ENCODE measurements at regions not wholly inside any gene's neighbourhood (a gene's known extent, or its start where the extent isn't known, plus 50 kb on each side); places are given as distances from the start of the nearest gene placed in this dataset.
"Not testable (repeated sequence)": the region's sequence is repeated elsewhere in the genome, so short reads cannot be mapped to it uniquely, and the experiment has no call there.

GRCh38 chr2:173550143-173550542 lies 195.5 kb downstream of the CDCA7 start:
- DNase-seq, result no peak

GRCh38 chr2:173552531-173552930 lies 197.9 kb downstream of the CDCA7 start:
- no peak for DNase-seq

GRCh38 chr2:173553593-173553992 lies 198.9 kb downstream of the CDCA7 start:
- DNase-seq, result no peak

- DNase-seq, result no peak
These were observed 201.2 kb downstream of the CDCA7 start for GRCh38 chr2:173555833-173556232.

- DNase-seq, result no peak
These were observed 202.1 kb downstream of the CDCA7 start for GRCh38 chr2:173556816-173557215.

- no peak for DNase-seq
These were observed 202.8 kb downstream of the CDCA7 start for GRCh38 chr2:173557497-173557896.

- DNase-seq, result no peak
These were observed 212.8 kb downstream of the CDCA7 start for GRCh38 chr2:173567493-173567892.

GRCh38 chr2:173568054-173568453 lies 213.4 kb downstream of the CDCA7 start:
- no peak for DNase-seq

GRCh38 chr2:173571021-173571821 lies 216.5 kb downstream of the CDCA7 start:
- peak; percentile 27 for DNase-seq

- DNase-seq, result no peak
These were observed 217.4 kb downstream of the CDCA7 start for GRCh38 chr2:173571887-173572680.

- DNase-seq, result no peak
These were observed 218.2 kb downstream of the CDCA7 start for GRCh38 chr2:173572848-173573247.

- not testable (repeated sequence) for DNase-seq
These were observed 219.1 kb downstream of the CDCA7 start for GRCh38 chr2:173573782-173574181.

- no peak for DNase-seq
These were observed 219.8 kb downstream of the CDCA7 start for GRCh38 chr2:173574324-173575112.

GRCh38 chr2:173578404-173579107 lies 223.9 kb downstream of the CDCA7 start:
- DNase-seq, result no peak

GRCh38 chr2:173580351-173580750 lies 225.7 kb downstream of the CDCA7 start:
- DNase-seq, result no peak

GRCh38 chr2:173580956-173581355 lies 226.3 kb downstream of the CDCA7 start:
- no peak for DNase-seq

- DNase-seq, result no peak
These were observed 228.5 kb downstream of the CDCA7 start for GRCh38 chr2:173583196-173583595.

- no peak for DNase-seq
These were observed 229.3 kb downstream of the CDCA7 start for GRCh38 chr2:173584000-173584399.

- DNase-seq, result no peak
These were observed 230.2 kb downstream of the CDCA7 start for GRCh38 chr2:173584676-173585458.

- DNase-seq, result no peak
These were observed 234.3 kb downstream of the CDCA7 start for GRCh38 chr2:173588931-173589369.

GRCh38 chr2:173589604-173590275 lies 235.1 kb downstream of the CDCA7 start:
- DNase-seq, result no peak

All from midbrain (tissue), 1 donor.